B cell (primary cell): ENCODE measurements at regions not wholly inside any gene's neighbourhood (a gene's known extent, or its start where the extent isn't known, plus 50 kb on each side); places are given as distances from the start of the nearest gene placed in this dataset.

Experiments
- EZH2 ChIP-seq: IDR thresholded peaks from 2 replicates; pipeline ENCODE4 v1.6.1; 2012; ENCODE audit warnings: borderline replicate concordance, low read depth, mild to moderate bottlenecking, moderate library complexity, low read length; ENCODE audit not compliant: insufficient read depth, poor library complexity, severe bottlenecking
- TF ChIP-seq, protein P1 (sequence below): fragments of 200-600 bp; IDR thresholded peaks from one replicate; pipeline ENCODE4 v1.8.0; 2022; ENCODE audit warnings: antibody characterized with exemption, mild to moderate bottlenecking

DNA sequence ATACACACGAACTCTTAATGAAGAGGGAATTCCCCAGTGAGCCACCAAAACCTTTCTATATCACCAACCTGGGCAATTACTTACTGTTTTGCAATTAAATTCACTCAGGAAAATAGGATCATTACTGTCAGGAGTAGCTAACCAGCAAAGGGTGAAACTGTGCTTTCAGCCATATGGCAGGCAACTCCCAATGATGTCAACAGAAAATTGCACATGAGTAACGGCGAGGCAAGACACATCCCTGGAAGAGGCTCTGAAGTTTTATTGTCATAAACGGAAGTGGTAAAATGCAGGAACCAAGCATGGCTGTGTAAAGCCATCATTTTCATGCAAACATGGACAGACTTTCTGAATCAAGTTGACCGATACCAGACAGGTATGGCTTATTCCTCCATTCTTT is 548.9 kb upstream of the AUTS2 start:
- TF ChIP-seq, protein P1, sequence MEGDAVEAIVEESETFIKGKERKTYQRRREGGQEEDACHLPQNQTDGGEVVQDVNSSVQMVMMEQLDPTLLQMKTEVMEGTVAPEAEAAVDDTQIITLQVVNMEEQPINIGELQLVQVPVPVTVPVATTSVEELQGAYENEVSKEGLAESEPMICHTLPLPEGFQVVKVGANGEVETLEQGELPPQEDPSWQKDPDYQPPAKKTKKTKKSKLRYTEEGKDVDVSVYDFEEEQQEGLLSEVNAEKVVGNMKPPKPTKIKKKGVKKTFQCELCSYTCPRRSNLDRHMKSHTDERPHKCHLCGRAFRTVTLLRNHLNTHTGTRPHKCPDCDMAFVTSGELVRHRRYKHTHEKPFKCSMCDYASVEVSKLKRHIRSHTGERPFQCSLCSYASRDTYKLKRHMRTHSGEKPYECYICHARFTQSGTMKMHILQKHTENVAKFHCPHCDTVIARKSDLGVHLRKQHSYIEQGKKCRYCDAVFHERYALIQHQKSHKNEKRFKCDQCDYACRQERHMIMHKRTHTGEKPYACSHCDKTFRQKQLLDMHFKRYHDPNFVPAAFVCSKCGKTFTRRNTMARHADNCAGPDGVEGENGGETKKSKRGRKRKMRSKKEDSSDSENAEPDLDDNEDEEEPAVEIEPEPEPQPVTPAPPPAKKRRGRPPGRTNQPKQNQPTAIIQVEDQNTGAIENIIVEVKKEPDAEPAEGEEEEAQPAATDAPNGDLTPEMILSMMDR, result no peak
- TF ChIP-seq EZH2, result no peak
